A673 (cell line): ENCODE measurements at regions not wholly inside any gene's neighbourhood (a gene's known extent, or its start where the extent isn't known, plus 50 kb on each side); places are given as distances from the start of the nearest gene placed in this dataset.

Experiments
- CTCF ChIP-seq: fragments of 300-800, 200-600 bp; sonication (generic); conservative IDR thresholded peaks from 2 replicates; pipeline ENCODE4 v1.5.1; 2017; ENCODE audit warnings: low read depth, mild to moderate bottlenecking, antibody characterized with exemption, low read length, moderate library complexity, mixed read lengths
- EZH2 ChIP-seq: fragments of 200-600 bp; sonication (generic); IDR thresholded peaks from 2 replicates; pipeline ENCODE4 v1.6.1; 2017; ENCODE audit warnings: borderline replicate concordance, low read depth, mild to moderate bottlenecking, mixed read lengths, antibody characterized with exemption, low read length; ENCODE audit not compliant: poor library complexity, severe bottlenecking

- TF ChIP-seq CTCF (0 out of 2 replicates have a peak, but pooled peaks have one; percentile 20), EZH2 (no peak)
Observed at GRCh38 chr12:19707948-19708409, 268.7 kb downstream of the AEBP2 start.
